ENCODE measurements at regions not wholly inside any gene's neighbourhood (a gene's known extent, or its start where the extent isn't known, plus 50 kb on each side); places are given as distances from the start of the nearest gene placed in this dataset.

GRCh38 chr13:84563611-84564010, 681.3 kb upstream of the SLITRK1 start:
- TF ChIP-seq CTCF (IDR thresholded peaks at IDR 0.05) (no peak), NR3C1 (CRISPR knock-in tag; conservative IDR thresholded peaks at IDR 0.05; ENCODE audit: low read depth) (no peak), E2F5 (CRISPR knock-in tag; IDR thresholded peaks at IDR 0.05) (no peak), JUN (CRISPR knock-in tag; IDR thresholded peaks at IDR 0.05) (no peak), MXD4 (CRISPR knock-in tag; IDR thresholded peaks at IDR 0.05; ENCODE audit: borderline replicate concordance) (no peak), SP1 (CRISPR knock-in tag; conservative IDR thresholded peaks at IDR 0.05) (no peak), ZNF232 (CRISPR knock-in tag; IDR thresholded peaks at IDR 0.05) (no peak), AFF4 (CRISPR knock-in tag; IDR thresholded peaks at IDR 0.05; ENCODE audit: borderline replicate concordance) (no peak), ATF3 (CRISPR knock-in tag; conservative IDR thresholded peaks at IDR 0.05) (no peak), NFYB (CRISPR knock-in tag; conservative IDR thresholded peaks at IDR 0.05; ENCODE audit: low read depth) (no peak), ATF6 (CRISPR knock-in tag; IDR thresholded peaks at IDR 0.05) (no peak), CBFB (CRISPR knock-in tag; IDR thresholded peaks at IDR 0.05; ENCODE audit: low read depth) (no peak), TP53 (CRISPR knock-in tag; IDR thresholded peaks at IDR 0.05) (no peak), NR2C2 (CRISPR knock-in tag; IDR thresholded peaks at IDR 0.05) (no peak)
